ENCODE measurements at regions not wholly inside any gene's neighbourhood (a gene's known extent, or its start where the extent isn't known, plus 50 kb on each side); places are given as distances from the start of the nearest gene placed in this dataset.

DNA sequence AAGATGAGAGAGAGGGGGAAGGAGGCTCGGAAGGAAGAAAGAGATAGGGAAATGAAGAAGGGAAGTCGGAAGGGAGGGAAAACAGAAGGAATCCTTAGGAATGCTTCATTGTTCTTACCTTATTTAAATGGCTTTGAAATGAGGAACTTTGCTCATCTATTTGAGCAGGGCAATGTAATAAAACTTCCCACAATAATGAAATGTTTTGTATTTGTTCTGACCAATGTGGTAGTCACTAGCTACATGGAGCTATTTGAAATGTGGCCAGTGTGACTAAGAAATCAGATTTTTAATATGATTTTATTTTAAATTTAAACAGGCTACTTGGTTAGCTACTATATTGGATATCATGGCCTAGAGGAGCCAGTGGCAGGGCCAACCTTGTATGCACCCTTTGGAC, 510.6 kb downstream of the HTR7 start:
- TF ChIP-seq, protein P1, sequence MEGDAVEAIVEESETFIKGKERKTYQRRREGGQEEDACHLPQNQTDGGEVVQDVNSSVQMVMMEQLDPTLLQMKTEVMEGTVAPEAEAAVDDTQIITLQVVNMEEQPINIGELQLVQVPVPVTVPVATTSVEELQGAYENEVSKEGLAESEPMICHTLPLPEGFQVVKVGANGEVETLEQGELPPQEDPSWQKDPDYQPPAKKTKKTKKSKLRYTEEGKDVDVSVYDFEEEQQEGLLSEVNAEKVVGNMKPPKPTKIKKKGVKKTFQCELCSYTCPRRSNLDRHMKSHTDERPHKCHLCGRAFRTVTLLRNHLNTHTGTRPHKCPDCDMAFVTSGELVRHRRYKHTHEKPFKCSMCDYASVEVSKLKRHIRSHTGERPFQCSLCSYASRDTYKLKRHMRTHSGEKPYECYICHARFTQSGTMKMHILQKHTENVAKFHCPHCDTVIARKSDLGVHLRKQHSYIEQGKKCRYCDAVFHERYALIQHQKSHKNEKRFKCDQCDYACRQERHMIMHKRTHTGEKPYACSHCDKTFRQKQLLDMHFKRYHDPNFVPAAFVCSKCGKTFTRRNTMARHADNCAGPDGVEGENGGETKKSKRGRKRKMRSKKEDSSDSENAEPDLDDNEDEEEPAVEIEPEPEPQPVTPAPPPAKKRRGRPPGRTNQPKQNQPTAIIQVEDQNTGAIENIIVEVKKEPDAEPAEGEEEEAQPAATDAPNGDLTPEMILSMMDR (conservative IDR thresholded peaks at IDR 0.05; ENCODE audit: low read depth, low read length) = no peak
- TF ChIP-seq EZH2 (IDR thresholded peaks at IDR 0.05; ENCODE audit: low read length, unreplicated experiment) (no peak), EZH2phosphoT487 (IDR thresholded peaks at IDR 0.05; ENCODE audit: borderline replicate concordance, low read length) (no peak)
